GM18861 (cell line): ENCODE measurements at regions not wholly inside any gene's neighbourhood (a gene's known extent, or its start where the extent isn't known, plus 50 kb on each side); places are given as distances from the start of the nearest gene placed in this dataset.
"Not testable (repeated sequence)": the region's sequence is repeated elsewhere in the genome, so short reads cannot be mapped to it uniquely, and the experiment has no call there.

Experiments
- ATAC-seq: cut with Tn5 transposase; IDR thresholded peaks from one replicate; pipeline ENCODE4 v1.9.1; 2021; ENCODE audit not compliant: unreplicated experiment

DNA sequence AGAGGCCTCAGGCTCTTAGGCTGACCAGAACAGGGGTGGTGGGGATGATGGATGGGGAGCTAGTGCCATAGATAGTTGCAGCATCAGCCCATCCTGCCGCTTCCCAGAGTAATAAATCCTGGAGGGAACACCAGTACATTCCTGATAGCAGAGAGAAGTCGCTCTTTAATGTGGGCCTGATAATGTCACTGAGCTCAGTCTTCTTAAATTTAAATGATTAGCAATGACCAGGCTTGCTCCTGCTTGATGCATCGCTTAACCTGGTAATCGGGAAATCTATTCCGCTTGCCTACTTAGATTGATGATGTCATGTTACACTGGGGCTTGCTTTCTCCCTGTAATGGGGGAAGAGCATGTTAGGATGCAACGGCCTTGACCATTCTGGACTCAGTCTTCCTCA lies 218.6 kb upstream of the PLXNA2 start:
- no peak for ATAC-seq

DNA sequence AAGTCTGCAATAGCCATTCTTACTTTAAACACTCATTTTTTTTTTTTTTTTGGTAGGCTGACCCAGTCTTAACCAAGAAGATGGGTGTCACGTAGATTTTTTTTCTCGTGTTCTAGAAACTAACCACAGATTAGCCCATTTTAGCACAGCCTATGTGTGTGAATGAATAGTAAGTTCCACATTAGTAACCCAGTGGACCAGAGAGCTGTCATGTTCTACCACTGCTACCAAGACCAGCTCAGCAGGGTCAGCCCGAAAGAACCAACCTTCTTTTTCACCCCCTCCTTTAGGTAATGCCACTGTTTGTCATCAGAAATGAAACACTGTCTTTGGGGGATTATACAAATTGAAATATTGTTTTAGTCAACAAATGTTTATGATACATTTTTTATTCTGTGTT lies 221.1 kb upstream of the PLXNA2 start:
- ATAC-seq, result no peak

DNA sequence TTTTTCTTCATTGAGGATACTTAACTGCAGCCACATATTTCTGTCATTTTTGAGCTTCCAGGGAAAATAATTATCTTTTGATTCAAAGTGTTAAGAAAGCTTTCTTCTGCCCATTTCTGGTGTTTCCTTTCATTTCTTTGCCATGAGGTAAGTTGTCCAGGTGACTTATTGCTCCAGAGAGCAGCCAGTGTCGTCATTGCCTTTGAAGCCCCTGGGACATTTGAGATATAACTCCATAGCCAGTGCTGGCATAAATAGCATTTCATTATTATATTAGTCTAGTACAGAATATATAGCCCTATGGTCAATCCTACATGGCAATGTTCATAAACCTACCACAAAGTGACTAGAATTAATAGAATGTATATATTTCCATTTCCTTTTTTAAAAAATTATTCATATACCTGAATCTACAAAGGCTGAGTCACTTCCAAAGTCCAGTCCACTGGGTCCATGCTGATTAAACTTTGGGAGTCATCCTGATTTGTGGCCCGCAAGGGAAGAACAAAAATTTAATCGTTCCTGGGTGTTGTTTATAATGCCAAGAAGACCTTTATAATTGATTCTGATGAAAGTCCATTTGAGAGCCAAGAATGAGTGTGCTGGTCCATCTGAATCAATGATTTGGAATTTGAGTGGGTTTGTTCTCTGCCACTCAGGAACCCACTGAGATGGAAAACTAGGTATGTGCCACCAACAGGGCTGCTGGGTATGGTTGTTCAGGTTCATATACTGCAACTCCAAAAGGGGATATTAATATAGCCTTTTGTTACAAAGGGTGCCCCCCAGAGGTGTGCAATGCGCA lies 221.8 kb upstream of the PLXNA2 start:
- no peak for ATAC-seq

DNA sequence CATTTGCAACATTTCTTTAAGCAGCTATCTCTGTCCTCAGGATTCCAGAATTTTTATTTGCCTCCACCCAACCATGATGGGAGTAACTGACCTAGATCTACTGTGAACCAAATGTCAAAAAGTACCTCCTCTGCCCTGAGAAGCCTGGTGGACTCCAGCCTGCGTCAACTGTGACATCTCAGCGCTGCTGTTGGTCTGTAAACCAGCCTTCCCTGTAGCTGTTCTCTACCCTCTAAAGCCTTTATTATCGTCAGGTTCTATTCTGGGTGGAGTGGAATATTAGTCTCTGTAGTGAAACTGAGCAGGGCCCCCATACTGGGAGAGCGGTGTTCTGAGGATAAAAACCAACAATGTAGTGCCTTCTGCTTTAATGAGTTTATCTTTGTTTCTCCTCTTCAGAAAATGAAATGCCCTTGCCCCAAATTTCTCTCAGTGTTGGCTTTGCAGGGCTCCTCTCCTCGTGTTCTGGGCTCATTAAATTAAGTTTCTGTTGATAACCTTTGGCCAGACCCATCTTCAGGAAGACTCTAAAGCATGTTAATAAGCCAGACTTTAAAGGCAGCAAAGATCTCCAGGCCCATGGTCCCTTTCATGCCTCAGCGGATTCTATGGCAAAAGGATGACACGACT lies 223.1 kb upstream of the PLXNA2 start:
- no peak for ATAC-seq

DNA sequence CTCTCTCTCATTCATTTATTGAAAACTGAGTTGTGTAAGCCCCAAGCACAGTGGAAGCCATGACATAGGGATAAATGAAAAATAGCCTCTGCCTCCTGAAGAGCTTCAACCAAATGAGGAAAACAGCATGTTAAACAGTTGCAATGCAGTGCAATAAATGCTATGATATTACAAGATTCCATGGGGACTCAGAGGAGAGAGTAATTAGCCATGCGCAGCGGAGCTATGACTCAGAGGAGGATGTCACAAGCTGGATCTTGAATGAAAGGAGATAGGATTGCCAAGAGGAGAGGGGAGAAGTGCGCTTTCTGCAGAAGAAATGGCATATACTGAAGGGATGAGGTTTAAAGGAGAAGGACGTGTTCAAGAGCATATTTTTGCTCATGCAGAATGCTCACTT lies 231.3 kb upstream of the PLXNA2 start:
- no peak for ATAC-seq

DNA sequence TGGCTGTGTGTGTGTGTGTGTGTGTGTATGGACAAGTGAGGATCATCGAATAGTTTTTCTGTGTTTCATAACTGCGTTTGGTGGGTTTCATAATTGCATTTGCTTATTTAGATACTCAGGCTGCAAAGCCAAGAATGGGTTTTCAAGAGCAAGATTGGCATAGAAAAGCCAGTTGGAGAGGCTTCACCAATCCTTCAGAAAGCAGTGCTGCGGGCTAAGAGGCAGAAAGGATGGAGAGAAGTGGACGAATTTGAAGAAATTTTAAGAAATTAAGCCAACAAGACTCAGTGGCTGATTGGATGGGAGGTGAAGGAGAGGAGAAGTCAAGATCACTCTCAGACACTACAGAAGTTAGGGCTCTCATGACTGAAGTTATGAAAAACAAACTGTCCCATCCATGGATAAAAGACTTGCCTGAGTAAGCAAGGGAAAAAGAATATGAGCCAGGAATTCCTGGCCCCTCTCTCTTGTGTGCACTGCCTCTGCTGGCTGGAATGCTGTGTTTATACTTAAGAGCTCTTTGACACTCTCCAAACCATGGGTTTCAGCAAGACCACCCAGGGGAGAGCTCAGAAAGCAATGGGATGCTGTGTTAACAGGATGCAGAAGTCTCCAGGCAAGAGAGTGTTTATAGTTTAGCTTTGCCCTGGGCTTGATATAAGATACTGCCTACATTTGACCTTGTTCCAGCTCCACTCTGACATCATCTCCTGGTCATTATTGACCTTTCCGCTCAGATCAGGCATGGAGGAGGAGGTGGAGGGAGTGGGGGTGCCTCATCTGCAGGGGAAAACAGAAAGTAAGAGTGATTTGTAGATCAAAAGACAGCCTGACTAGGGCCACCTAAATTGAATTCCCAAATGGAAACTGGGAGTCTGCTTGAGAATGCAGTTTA lies 232.0 kb upstream of the PLXNA2 start:
- no peak for ATAC-seq

DNA sequence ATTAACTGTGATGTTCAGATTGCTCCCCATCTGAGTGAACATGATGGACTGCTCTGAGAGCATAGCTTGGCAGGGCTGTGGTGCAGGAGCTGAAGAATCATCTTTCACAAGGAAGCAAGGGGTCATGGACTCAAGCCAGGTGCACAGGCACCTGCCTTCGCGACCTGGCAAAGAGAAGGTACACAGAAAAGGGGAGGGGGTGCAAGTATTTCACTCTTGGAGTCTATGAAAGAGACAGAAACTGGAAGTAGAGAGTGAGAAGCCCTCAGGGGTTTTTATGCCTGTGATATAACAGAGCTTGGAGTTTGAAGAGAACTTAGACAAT lies 232.6 kb upstream of the PLXNA2 start:
- ATAC-seq, result no peak

DNA sequence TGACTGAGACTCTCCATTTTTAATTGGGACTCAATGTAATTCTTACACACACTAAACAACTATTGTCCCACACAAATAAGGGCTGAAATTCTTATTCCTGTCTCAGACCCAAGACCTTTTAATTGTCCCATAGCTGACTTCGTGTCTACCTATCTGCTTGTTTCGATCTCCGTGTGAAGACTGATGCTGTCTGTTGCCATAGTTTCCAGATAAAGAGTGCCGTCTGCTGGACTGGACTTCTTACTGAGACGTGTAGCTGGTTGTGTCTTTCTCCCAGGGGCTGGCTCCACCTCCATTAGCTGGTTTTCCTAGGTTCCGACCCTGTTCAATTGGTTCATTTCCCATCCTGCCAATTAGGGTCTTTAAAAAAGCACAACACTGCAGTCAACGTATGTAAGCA lies 235.3 kb upstream of the PLXNA2 start:
- ATAC-seq, result no peak

DNA sequence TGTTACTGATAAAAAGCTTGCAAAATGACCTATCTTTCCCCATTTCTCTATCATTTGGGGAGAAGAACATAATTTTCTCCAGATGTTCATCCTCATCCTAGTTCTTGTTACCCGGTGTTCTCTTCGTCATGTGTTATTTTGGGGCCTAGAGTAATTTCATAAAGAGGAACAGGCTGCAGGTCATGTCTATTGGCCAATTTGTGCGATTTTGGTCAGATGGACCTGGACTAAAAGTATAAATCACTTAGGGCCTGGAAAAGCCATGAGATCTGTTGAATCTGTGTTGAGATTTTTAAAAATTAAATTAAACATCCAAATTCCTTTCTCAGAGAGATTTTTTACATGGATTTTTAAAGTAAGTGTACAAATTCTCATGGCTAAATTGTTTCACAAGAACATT lies 241.3 kb upstream of the PLXNA2 start:
- no peak for ATAC-seq

DNA sequence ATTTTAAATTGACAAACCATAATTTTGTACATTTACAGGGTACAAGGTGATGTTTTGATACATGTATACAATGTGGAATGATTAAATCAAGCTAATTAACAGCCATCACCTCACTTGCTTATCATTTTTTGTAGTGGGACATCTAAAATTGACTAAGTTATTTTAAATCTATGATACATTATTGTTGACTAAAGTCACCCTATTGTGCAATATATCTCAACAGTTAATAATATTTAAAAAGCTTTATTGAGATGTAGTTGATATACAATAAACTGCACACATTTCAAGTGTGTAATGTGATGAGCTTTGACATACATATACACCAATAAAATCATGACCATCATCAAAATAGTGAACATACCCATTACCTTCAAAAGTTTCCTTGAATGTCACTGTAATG lies 242.5 kb upstream of the PLXNA2 start:
- ATAC-seq, result no peak

DNA sequence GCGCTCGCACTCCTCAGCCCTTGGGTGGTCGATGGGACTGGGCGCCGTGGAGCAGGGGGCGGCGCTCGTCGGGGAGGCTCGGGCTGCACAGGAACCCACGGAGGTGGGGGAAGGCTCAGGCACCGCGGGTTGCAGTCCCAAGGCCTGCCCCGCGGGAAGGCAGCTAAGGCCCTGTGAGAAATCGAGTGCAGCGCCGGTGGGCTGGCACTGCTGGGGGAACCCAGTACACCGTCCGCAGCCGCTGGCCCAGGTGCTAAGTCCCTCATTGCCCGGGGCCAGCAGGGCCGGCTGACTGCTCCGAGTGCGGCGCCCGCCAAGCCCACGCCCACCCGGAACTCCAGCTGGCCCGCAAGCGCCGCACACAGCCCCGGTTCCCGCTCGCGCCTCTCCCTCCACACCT lies 244.2 kb upstream of the PLXNA2 start:
- not testable (repeated sequence) for ATAC-seq

DNA sequence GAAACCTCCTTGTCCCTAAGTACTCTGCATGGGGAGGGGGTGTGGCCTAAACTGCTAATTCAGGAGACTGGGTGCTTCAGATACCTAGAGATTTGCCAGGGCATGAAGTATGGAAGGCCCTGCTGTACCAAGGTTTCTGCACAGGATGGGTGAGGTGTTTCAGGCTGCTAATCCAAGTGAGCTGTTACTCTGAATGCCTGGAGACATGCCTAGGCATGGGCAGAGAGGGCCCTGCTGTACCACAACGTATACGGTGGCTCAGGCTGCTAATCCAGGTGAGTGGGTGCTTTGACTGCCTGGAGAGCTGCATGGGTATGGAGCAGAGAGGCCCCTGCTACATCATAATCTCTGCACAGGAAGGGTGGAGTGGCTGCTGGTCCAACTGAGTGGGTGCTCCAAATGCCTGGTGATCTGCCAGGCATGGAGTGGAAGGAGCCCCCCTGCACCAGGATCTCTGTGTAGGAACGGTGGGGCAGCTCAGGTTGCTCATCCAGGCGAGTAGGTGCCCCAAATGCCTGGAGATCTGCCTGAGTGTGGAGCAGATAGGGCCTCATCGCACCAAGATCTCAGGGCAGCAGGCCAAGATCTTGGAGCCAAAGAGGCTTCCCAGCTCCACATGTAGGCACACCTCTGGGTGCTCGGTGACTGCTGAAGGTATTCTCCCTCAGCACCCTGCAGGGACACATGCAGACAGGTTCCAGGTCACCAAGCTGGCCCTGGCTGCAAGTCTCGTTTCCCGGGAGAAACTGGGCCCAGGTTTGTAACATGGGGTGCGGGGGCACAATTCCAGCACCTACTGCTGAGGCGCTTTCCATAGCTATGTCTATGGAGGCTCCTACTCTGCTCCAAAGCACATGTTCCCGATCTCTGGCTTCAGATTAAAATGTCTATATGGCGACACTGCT lies 252.5 kb upstream of the PLXNA2 start:
- ATAC-seq, result no peak

DNA sequence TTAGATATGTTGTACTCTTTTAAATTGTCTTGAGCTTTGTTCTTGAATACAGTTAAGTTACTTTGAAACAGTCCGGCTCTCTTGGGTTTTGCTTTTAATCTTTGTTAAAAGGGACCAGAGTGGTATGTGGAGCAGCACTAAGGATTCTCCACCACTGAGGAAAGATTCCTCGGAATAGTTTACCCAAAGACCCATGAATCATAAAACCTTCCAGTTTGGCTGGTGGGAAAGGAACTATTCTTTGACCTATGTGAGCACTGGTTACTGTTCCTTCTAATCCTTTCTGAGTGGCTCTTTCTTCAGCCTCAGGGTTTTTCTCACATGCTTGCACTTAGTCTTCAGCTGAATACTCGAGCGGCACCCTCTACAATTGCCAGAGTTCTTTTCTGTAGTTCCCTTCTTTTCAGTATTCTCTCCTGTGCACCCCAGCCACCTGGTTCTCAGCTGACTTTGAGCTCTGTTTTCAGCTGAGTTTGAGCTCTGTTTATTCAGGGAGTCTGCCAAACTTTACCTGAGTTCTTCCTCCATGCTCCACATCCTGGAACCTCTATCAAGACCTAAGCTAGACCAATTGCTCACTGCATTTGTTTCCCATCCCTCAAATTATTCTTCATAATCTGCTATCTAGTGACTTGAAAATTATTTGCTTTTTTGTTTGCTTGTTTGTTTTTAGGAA lies 253.8 kb upstream of the PLXNA2 start:
- ATAC-seq, result no peak

DNA sequence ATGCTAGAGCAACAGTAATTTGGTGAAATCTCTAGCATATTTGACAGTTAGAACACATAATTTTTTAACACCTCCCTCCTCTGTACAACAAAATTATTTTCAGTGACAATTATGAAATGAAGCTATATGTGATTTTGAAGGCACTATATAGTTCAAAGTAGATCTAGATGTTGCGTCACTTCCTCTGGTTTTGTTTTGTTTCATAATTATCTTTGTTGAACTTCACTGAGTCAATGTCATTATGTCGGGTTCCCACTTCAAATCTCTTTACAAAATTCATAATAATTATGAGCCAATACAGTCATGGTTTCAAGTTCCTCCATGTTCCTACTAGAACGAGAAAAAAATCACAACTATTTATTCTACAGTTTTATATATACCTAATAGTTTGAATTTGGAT lies 254.8 kb upstream of the PLXNA2 start:
- ATAC-seq, result no peak

DNA sequence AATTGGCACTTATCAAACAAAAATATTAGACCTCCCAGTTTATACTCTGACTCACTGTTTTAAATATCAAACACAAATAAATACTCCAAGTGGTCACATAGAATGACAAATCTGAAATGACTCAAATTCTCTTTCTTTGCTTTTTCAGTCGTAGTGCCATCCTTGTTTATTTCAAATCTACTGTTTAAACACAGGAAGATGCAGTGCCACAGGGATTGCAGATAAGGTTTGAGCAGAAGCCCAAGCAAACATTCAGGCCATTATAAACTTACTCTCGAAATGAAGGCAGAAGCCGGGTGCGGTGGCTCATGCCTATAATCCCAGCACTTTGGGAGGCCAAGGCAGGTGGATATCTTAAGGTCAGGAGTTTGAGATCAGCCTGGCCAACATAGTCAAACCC lies 255.4 kb upstream of the PLXNA2 start:
- no peak for ATAC-seq

DNA sequence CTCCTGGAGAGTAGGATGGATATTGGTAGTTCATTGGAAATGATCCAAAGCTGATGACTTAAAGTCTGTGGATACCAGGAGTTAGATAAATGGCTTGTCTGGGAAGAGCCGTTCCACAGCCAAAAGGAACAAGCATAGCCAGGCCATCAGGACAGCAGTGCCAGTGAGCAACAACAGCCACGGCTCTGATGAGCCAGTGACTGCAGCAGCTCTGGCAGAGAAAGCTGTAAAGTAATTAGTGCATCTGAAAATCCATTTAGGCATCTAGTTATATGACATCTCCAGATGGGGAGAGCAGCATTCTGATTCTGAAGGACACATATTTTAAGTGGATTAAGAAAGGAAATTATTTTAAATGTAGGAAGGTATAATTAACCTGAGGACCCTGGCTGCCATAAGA lies 256.2 kb upstream of the PLXNA2 start:
- ATAC-seq, result no peak

DNA sequence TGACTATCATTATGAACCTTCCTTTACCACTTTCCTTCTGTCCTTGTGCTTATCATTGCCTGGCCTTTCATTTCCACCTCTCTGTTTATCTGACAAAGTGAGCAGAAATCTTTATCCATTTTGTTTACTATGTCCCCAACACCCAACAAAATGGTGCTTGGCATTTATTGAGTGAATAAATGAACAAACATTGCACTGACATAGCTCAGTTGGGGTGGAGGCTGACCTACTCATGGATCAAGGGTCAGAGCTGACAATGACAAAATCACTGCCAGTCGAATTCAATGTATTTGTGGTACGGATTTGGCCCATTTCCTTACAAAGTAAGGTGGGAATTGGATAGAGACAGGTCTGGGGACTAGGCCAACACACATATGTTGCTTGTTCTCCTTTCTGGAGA lies 257.4 kb upstream of the PLXNA2 start:
- ATAC-seq, result no peak

DNA sequence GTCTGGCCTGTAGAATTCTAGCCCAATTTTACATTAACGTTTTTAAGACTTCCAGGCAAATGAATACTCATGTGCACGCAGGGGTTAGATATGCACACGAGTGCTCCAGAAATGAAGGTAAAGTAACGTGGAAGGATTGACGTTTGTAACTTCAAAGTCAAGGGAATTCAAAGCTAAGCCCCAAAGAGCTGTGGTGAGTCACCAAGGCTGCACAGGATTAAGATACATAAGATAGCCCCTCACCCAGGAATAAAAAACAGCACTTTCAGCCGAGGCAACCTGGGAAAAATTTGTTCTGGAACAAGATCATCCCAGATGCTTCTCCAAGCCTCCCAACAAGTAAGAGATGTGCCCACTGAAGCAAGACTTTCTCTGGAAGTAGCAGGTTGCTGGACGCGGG lies 259.6 kb upstream of the PLXNA2 start:
- no peak for ATAC-seq

DNA sequence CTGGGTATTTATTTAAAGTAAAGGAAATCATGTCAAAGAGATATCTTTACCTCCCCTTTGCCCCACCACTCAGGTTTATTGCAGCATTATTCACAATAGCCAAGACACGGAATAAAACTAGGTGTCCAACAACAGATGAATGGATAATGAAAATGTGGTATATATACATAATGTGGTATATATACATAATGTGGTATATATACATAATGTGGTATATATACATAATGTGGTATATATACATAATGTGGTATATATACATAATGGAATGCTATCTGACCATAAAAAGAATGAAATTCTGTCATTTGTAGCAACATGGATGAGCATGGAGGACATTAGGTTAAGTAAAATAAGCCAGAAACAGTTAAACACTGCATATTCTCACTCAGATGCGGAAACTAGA lies 262.6 kb upstream of the PLXNA2 start:
- no peak for ATAC-seq

DNA sequence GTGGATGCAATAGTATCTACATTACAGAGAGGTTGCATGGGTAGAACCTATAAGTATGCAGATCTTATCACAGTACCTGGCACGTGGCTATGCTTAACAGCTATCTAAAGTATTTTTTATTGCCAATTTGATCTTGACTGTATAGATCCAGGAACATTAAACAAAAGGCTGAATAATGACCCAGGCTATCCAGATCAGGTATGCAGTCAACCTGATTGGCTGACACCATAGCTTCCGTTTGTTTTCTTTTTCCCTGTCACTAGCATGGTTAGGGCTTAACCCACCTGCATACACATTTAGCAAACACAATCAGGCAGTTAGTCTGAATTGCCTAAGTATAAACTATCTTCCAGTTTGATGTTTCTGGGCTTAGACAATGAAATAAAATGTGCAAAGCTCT lies 264.9 kb upstream of the PLXNA2 start:
- no peak for ATAC-seq
